Urinary bladder (tissue), 3 donors: ENCODE measurements at regions not wholly inside any gene's neighbourhood (a gene's known extent, or its start where the extent isn't known, plus 50 kb on each side); places are given as distances from the start of the nearest gene placed in this dataset.
"Not testable (repeated sequence)": the region's sequence is repeated elsewhere in the genome, so short reads cannot be mapped to it uniquely, and the experiment has no call there.

Experiments used
- DNase-seq: peaks from one replicate; pipeline ENCODE4 v3.0.0-alpha.2; 2015; ENCODE audit errors: extremely low spot score
- H3K27ac ChIP-seq: one replicate; pipeline ENCODE4 v1.5.1; 2013; ENCODE audit warnings: low read depth, mild to moderate bottlenecking, moderate library complexity
- H3K36me3 ChIP-seq: one replicate; pipeline ENCODE4 v1.6.1; 2013; ENCODE audit warnings: mild to moderate bottlenecking, moderate library complexity; ENCODE audit not compliant: insufficient read depth
- H3K4me1 ChIP-seq: one replicate; pipeline ENCODE4 v1.6.1; 2013; ENCODE audit warnings: mild to moderate bottlenecking, moderate library complexity; ENCODE audit not compliant: insufficient read depth
- H3K4me3 ChIP-seq: one replicate; pipeline ENCODE4 v1.5.1; 2013; ENCODE audit warnings: low read depth, low read length
- WGBS: extraction: QIAGEN DNeasy Blood & Tissue Kit; methylation state at CpG from one replicate; pipeline ENCODE4 v1.1.7; 2013; 5-methylcytosine and 5-hydroxymethylcytosine counted together
- donor health status: healthy with polysubstance abuse.
- donor health status: healthy.

DNA sequence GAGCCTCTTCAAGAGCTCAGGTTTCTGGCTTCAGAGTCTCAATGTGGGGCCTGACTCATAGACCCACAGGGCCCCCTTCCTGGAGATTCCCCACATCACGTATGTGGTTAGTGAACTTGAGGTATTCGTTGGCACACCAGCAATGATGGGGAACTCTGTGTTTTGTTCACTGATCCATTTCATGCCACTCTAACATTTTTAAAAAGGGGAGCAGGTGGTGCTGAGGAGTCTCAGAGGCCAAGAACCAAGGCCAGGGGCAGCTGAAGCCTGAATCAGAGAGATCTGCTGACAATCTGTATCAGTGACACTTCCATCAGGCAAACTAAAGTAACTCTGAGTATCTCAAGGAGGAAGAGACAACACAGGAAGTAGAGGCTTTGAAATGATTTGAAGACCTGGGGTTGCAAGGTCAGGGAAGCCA is 323.4 kb downstream of the VRK1 start:
- H3K4me3 ChIP-seq = no peak overlapping the region
- no peak overlapping the region for H3K27ac ChIP-seq
- H3K36me3 ChIP-seq = no peaks in the 10 kb centered on the region
- no peaks in the 10 kb centered on the region for H3K4me1 ChIP-seq
- WGBS = 68% methylated on average over 2 of the region's 2 CpGs
- no peak for DNase-seq

DNA sequence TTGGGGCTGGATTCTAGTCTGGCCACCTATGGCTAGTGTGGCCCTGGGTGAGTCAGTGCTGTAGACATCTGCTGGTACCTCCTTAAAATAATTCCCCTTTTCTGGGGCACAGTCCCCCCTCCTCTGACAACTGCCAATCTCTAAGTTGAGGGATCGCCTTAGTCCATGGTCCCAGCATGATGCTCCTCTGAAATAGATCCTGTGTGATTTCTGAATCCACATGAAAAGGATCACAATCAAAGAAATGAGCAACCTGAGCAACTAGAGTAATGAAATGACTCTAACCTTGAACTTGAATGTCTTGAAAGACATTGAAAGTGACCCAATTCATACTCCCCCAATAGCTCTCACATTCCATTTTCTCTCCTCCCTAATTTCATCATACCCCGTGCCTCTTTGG is 332.5 kb downstream of the VRK1 start:
- H3K27ac ChIP-seq = no peak overlapping the region
- 89% methylated on average over 2 of the region's 2 CpGs for WGBS
- DNase-seq = no peak
- no peaks in the 10 kb centered on the region for H3K4me1 ChIP-seq
- no peaks in the 10 kb centered on the region for H3K36me3 ChIP-seq
- no peak overlapping the region for H3K4me3 ChIP-seq

DNA sequence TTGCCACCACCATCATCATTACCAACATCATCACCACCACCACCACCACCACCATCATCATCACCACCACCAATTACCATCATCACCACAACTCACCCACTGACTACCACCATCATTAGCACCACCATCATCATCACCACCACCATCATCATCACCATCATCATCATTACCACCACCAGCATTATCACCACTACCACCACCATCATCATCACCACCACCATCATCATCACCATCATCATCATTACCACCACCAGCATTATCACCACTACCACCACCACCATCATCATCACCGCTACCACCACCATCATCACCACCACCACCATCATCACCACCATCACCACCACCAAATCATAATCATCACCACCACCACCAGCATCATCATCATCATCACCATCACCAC is 338.7 kb downstream of the VRK1 start:
- H3K4me1 ChIP-seq, H3K27ac ChIP-seq, H3K4me3 ChIP-seq, H3K36me3 ChIP-seq, DNase-seq: not testable (repeated sequence)
- 91% methylated on average over 1 of the region's 1 CpG for WGBS

DNA sequence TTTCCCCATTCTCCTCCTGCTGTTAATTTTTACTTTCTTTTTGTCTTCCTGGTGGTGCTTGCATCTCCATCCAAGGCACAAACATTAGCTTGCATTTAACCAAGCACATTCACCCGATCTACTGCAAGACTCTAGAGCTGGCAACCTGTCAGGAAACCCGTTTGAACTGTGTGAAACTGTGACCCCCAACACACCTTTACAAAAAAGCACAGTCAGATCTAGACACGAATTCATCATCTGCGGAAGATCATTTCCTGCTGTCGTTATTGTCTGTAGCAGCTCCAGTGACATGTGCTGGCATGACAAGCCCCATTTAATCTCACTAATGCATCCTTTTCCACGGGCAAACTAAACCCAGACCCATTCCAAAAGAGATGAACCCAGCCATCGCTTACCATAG is 340.5 kb downstream of the VRK1 start:
- Histone ChIP-seq H3K36me3 (no peaks in the 10 kb centered on the region), H3K27ac (no peak overlapping the region), H3K4me3 (no peak overlapping the region), H3K4me1 (no peaks in the 10 kb centered on the region)
- no peak for DNase-seq
- WGBS = 63% methylated on average over 7 of the region's 7 CpGs

DNA sequence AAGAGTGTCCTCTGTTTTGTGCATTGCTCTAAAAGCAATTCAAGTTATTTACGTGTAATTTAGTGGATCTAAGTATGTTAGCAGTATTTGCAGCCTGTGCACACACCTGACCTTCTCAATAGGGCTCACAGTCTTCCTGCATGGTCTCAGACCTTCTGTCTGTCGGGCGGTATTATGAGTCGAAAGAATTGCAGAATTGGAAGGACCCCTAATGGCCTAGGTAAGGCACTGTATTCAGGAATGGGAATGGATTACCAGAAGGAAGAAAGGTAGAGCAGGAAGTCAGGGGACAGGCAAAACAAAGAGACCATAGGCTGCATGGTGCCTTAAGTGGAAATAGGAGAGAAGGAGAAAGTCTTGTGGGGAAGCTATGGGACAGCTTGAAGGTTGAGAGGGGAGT is 341.6 kb downstream of the VRK1 start:
- H3K4me1 ChIP-seq = no peaks in the 10 kb centered on the region
- no peak overlapping the region for H3K4me3 ChIP-seq
- DNase-seq = no peak
- H3K36me3 ChIP-seq = no peaks in the 10 kb centered on the region
- H3K27ac ChIP-seq = no peak overlapping the region
- WGBS = 71% methylated on average over 4 of the region's 4 CpGs

DNA sequence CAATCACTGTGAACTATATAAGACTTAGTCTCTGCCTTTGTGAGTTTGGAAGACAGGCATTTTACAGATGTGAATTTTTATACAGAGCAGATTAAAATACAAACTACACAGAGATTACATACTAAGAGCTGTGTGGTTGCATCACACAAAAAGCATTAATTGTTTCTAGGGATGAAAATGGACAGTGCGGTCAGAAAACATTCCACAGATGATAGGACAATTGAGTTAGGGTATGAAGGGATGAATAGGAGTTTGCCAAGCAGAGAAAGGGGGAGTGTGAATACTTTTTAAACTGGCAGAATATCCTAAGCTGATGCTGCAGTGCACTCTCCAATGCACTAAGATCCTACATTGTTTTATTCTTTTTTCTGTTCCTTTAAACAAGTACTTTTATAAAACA is 345.8 kb downstream of the VRK1 start:
- no peak for DNase-seq
- H3K4me1 ChIP-seq = no peaks in the 10 kb centered on the region
- 97% methylated on average over 1 of the region's 1 CpG for WGBS
- H3K27ac ChIP-seq = no peak overlapping the region
- H3K36me3 ChIP-seq = no peaks in the 10 kb centered on the region
- H3K4me3 ChIP-seq = no peak overlapping the region

DNA sequence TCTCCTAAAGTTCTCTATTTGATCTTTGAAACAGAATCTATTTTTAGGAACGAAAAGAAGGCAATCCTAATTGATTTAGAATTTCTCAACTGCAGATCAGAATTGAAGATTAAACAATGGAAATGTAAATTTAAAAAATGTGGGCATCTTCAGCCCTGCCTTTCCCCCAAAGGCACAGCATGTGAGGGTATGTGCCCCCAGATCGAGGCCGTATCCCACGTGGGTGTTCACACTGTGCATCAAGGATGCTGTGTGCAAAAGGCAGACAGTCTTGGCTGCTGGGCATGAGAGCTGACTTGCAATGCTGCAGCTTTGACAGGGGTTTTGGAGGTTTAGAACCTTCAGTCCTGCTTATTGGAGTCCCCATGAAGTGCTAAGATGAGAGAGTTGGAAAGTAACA is 346.3 kb downstream of the VRK1 start:
- Histone ChIP-seq H3K36me3 (no peaks in the 10 kb centered on the region), H3K4me1 (no peaks in the 10 kb centered on the region), H3K27ac (no peak overlapping the region), H3K4me3 (no peak overlapping the region)
- 69% methylated on average over 4 of the region's 4 CpGs for WGBS
- no peak for DNase-seq

DNA sequence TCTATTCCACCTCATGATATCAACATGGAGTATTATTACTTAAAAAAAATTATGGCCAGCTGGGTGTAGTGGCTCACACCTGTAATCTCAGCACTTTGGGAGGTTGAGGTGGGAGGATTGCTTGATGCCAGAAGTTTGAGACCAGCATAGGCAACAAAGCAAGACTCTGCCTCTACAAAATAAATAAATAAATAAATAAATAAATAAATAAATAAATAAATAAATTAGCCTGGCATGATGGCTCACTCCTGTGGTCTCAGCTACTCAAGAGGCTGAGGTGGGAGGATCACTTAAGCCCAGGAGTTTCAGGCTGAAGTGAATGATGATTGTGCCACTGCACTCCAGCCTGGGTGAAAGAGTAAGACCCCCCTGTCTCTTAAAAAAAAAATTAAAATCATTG is 350.8 kb downstream of the VRK1 start:
- not testable (repeated sequence) for H3K4me1 ChIP-seq, H3K36me3 ChIP-seq, DNase-seq, H3K4me3 ChIP-seq, H3K27ac ChIP-seq

DNA sequence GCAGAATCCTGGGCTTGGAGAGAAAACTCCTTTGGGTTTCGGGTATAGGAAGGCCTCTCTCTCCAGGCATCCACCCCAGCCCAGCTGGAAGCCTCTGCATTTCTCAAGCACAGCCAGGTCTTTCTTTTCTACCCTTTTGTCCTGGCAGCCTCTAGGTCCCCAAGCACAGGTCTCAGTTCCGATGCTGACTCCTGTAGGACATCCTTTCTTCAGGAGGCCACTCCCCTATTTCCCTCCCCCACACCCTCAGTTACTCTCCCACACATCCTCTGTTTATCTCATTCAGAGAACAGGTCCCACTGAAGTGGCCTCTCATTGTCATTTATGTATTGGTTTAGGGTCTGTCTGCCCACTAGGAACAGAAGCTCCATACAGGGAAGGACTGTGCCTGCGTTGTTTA is 352.6 kb downstream of the VRK1 start:
- no peak for DNase-seq
- no peaks in the 10 kb centered on the region for H3K36me3 ChIP-seq
- H3K4me3 ChIP-seq = no peak overlapping the region
- WGBS = 58% methylated on average over 3 of the region's 3 CpGs
- H3K27ac ChIP-seq = no peak overlapping the region
- H3K4me1 ChIP-seq = no peaks in the 10 kb centered on the region

DNA sequence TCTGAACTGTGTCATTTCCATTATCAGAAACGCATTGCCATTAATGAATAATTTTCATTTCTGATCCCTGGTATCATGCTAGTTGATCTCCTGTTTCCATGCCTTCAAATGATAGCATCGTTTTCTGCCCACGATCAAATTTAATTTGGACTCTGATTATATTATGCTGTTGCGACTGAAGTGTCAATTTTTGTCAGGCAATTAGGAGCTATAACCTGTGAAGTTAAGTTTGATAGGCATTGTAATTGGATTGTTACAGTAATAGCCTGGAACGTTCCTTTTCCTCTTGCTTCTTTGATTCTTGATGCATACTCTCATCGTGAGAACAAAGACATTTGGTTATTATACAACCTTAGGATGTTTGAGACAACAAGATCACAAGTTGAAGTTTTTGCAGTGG is 356.3 kb downstream of the VRK1 start:
- Histone ChIP-seq H3K4me3 (no peak overlapping the region), H3K27ac (no peak overlapping the region), H3K36me3 (no peaks in the 10 kb centered on the region), H3K4me1 (no peaks in the 10 kb centered on the region)
- no peak for DNase-seq
- WGBS = 67% methylated on average over 6 of the region's 6 CpGs

DNA sequence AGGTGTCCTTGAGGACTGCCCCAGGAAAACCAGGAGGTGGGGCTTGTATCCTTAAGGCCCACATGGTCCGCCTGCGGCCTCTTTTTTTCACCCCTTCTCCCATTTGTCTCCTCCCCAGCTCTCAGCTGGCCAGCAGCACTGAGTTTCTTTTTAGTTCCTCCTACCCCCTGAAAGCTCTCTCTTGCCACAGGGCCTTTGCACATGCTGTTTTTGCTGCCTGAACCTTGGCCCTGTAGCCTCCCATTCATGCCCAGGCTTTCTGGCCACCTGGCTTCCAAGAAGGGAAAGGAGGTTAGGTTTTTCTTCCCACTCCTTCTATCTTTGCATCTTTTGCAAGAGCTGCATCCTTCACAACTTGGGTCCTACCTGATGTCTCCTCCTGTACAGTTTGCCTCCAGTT is 358.1 kb downstream of the VRK1 start:
- 80% methylated on average over 2 of the region's 2 CpGs for WGBS
- no peaks in the 10 kb centered on the region for H3K36me3 ChIP-seq
- no peak for DNase-seq
- no peak overlapping the region for H3K27ac ChIP-seq
- H3K4me1 ChIP-seq = no peaks in the 10 kb centered on the region
- no peak overlapping the region for H3K4me3 ChIP-seq

DNA sequence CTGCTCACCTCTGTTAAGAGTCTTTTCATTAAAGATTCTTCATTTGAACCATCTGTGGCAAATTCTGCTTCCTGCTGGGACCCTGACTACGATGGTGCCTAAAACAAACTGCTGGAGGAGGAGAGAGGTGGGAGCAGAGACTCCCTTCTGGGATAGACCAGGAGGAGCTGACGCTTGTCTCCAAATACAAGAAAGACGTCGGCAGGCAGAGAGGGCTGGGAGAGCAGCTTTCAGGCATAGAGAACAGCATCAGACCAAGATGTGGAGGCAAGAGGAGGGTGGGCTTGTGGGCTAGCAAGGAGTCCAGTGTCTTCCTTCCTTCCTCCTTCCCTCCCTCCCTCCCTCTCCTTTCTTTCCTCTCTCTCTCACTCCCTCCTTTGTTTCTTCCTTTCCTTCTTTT is 358.6 kb downstream of the VRK1 start:
- H3K4me1 ChIP-seq = no peaks in the 10 kb centered on the region
- 48% methylated on average over 4 of the region's 4 CpGs for WGBS

DNA sequence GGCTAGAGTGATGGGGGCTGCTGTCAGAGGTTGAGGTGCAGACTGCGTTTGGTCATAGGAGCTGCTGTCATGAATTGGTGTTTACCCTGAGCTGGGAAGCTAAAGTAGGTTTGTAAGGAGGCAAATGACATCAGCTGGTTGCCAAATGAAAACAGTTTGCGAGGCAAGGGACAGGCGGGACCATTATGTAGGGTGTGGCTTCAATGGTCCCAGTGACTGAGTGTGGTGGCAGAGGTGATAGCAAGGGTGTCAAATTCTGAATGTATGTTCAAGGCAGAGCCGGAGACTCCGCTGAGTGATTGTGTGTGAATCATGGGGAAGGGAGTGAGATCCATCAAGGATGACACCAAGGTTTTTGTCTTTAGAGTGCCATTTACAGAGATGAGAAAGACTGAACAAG is 359.5 kb downstream of the VRK1 start:
- no peak overlapping the region for H3K4me3 ChIP-seq
- DNase-seq = no peak
- WGBS = 75% methylated on average over 5 of the region's 5 CpGs

More for the DNA sequence above, 358.6 kb downstream of the VRK1 start:
- DNase-seq = no peak
- Histone ChIP-seq H3K27ac (no peak overlapping the region), H3K36me3 (no peaks in the 10 kb centered on the region), H3K4me3 (no peak overlapping the region)

DNA sequence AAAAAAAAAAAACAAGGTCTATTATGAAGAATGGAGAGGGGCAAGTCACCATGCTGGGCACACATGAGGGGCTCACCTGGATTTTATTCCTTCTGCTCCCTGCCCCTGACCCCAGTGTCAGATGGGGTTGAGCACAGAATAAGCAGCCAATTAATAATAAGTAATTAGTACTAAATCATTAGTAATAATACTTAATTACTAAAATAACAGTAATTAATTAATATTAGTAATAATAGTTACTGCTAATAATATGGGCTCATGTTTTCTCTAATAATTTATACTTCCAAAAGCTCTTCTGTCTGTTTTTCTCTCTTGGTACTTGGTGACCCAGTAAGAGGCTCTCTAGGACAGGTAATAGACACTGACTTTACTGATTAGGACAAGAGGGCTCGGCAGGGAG is 360.9 kb downstream of the VRK1 start:
- no peak for DNase-seq
- H3K27ac ChIP-seq = no peak overlapping the region
- no peak overlapping the region for H3K4me3 ChIP-seq
- WGBS = 71% methylated on average over 1 of the region's 1 CpG
- H3K36me3 ChIP-seq = no peaks in the 10 kb centered on the region
- H3K4me1 ChIP-seq = no peaks in the 10 kb centered on the region

More for the DNA sequence above, 359.5 kb downstream of the VRK1 start:
- Histone ChIP-seq H3K4me1 (no peaks in the 10 kb centered on the region), H3K36me3 (no peaks in the 10 kb centered on the region), H3K27ac (no peak overlapping the region)

DNA sequence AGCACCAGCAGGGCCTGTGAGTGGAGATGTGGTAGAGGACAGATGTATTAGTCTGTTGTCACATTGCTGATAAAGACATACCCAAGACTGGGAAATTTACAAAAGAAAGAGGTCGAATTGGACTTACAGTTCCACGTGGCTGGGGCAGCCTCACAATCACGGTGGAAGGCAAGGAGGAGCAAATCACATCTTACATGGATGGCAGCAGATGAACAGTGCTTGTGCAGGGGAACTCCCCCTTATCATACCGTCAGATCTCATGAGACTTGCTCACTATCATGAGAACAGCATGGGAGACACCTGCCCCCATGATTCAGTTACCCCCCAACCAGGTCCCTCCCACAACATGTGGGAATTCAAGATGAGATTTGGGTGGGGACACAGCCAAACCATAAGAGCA is 361.9 kb downstream of the VRK1 start:
- H3K4me1 ChIP-seq = no peaks in the 10 kb centered on the region
- H3K36me3 ChIP-seq = no peaks in the 10 kb centered on the region
- H3K4me3 ChIP-seq = no peak overlapping the region
- DNase-seq = no peak
- H3K27ac ChIP-seq = no peak overlapping the region
- 82% methylated on average over 4 of the region's 4 CpGs for WGBS
